Colonic mucosa (tissue), 4 donors: ENCODE measurements at regions not wholly inside any gene's neighbourhood (a gene's known extent, or its start where the extent isn't known, plus 50 kb on each side); places are given as distances from the start of the nearest gene placed in this dataset.

Experiments
- DNase-seq: peaks from one replicate; pipeline ENCODE4 v3.0.0-alpha.2; 2020
- H3K27ac ChIP-seq: fragments of 200-600 bp; one replicate; pipeline ENCODE4 v1.8.0; 2021
- H3K27me3 ChIP-seq: fragments of 200-600 bp; one replicate; pipeline ENCODE4 v1.8.0; 2021
- H3K36me3 ChIP-seq: fragments of 200-600 bp; one replicate; pipeline ENCODE4 v1.8.0; 2021
- H3K4me1 ChIP-seq: fragments of 200-600 bp; one replicate; pipeline ENCODE4 v1.8.0; 2021; ENCODE audit warnings: mild to moderate bottlenecking
- H3K4me3 ChIP-seq: fragments of 200-600 bp; one replicate; pipeline ENCODE4 v1.8.0; 2021
- H3K9ac ChIP-seq, 2 donors: one replicate each; pipeline ENCODE4 v1.7.0; 2013; ENCODE audit warnings: control low read depth in 2 of 2, low read depth in 2 of 2, low read length in 2 of 2
- H3K9me3 ChIP-seq: fragments of 200-600 bp; one replicate; pipeline ENCODE4 v1.8.0; 2021
- CTCF ChIP-seq: fragments of 200-600 bp; IDR thresholded peaks from one replicate; pipeline ENCODE4 v1.8.0; 2022; ENCODE audit warnings: antibody characterized with exemption, mild to moderate bottlenecking
- intact Hi-C: fragments of 100-400 bp; cut with DNase I; formaldehyde crosslinking; loops from one replicate; pipeline ENCODE4 v1.14.1; 2022
- donor health status: healthy.
- donor health status: DM: no; HTN: no; CAD: no.
- donor health status: DM: no; HTN: no; CAD: no.

- Histone ChIP-seq H3K4me1 (no peaks in the 10 kb centered on the region), H3K9me3 (no peaks in the 10 kb centered on the region), H3K36me3 (no peaks in the 10 kb centered on the region), H3K27me3 (no peaks in the 10 kb centered on the region), H3K9ac (no peak overlapping the region), H3K27ac (no peak overlapping the region), H3K4me3 (no peak overlapping the region)
- TF ChIP-seq CTCF: no peak
- intact Hi-C loops: no loop called here
- DNase-seq: no peak
Observed at GRCh38 chr6:156583083-156583482, 194.1 kb upstream of the ARID1B start.

GRCh38 chr6:156582509-156582992, 194.6 kb upstream of the ARID1B start:
- no peak for DNase-seq
- Histone ChIP-seq H3K4me3 (no peak overlapping the region), H3K9ac (no peak overlapping the region), H3K4me1 (no peaks in the 10 kb centered on the region), H3K9me3 (no peaks in the 10 kb centered on the region), H3K27me3 (no peaks in the 10 kb centered on the region), H3K36me3 (no peaks in the 10 kb centered on the region), H3K27ac (no peak overlapping the region)
- TF ChIP-seq CTCF: no peak
- intact Hi-C loops: no loop called here

GRCh38 chr6:156579564-156579963, 197.6 kb upstream of the ARID1B start:
- no peak for DNase-seq
- H3K4me3 ChIP-seq: no peak overlapping the region
- H3K9ac ChIP-seq: no peak overlapping the region
- TF ChIP-seq CTCF: no peak
- no peaks in the 10 kb centered on the region for H3K27me3 ChIP-seq
- intact Hi-C loops: no loop called here
- H3K36me3 ChIP-seq: no peaks in the 10 kb centered on the region
- no peaks in the 10 kb centered on the region for H3K4me1 ChIP-seq
- H3K9me3 ChIP-seq: no peaks in the 10 kb centered on the region
- no peak overlapping the region for H3K27ac ChIP-seq

GRCh38 chr6:156577749-156578148, 199.4 kb upstream of the ARID1B start:
- no peak overlapping the region for H3K27ac ChIP-seq
- no peak overlapping the region for H3K4me3 ChIP-seq
- no peak for TF ChIP-seq CTCF
- H3K9me3 ChIP-seq: no peaks in the 10 kb centered on the region
- H3K4me1 ChIP-seq: no peaks in the 10 kb centered on the region
- H3K36me3 ChIP-seq: no peaks in the 10 kb centered on the region
- no peaks in the 10 kb centered on the region for H3K27me3 ChIP-seq
- no peak overlapping the region for H3K9ac ChIP-seq
- no peak for DNase-seq
- intact Hi-C loops: no loop called here

GRCh38 chr6:156575361-156575760, 201.8 kb upstream of the ARID1B start:
- H3K36me3 ChIP-seq: no peaks in the 10 kb centered on the region
- H3K27ac ChIP-seq: no peak overlapping the region
- no peak overlapping the region for H3K4me3 ChIP-seq
- H3K27me3 ChIP-seq: no peaks in the 10 kb centered on the region
- H3K9me3 ChIP-seq: no peaks in the 10 kb centered on the region
- no peaks in the 10 kb centered on the region for H3K4me1 ChIP-seq
- DNase-seq: no peak
- no peak overlapping the region for H3K9ac ChIP-seq
- intact Hi-C loops: no loop called here
- no peak for TF ChIP-seq CTCF

GRCh38 chr6:156564807-156565149, 212.4 kb upstream of the ARID1B start:
- no peak for DNase-seq
- no peak overlapping the region for H3K9ac ChIP-seq
- no peak overlapping the region for H3K4me3 ChIP-seq
- no peak for TF ChIP-seq CTCF
- no peaks in the 10 kb centered on the region for H3K9me3 ChIP-seq
- H3K4me1 ChIP-seq: no peaks in the 10 kb centered on the region
- intact Hi-C loops: loop anchor here (5.0 to 10.0 kb wide), 3 partner anchors 98 to 620 kb away; no protein-coding TSS in a partner anchor
- H3K36me3 ChIP-seq: no peaks in the 10 kb centered on the region
- no peaks in the 10 kb centered on the region for H3K27me3 ChIP-seq
- no peak overlapping the region for H3K27ac ChIP-seq
